Cardiac fibroblast (primary cell): ENCODE measurements at regions not wholly inside any gene's neighbourhood (a gene's known extent, or its start where the extent isn't known, plus 50 kb on each side); places are given as distances from the start of the nearest gene placed in this dataset.

Experiments used
- DNase-seq, 2 donors: peaks; one replicate each; pipeline versions ENCODE4 v3.0.0 to v3.0.0-alpha.2; 2010; ENCODE audit warnings: low read depth in 2 of 2
- H3K4me3 ChIP-seq, 2 donors: replicated peaks in 1 of 2; 1 replicate in 1 of 2; 2 replicates in 1 of 2; pipeline ENCODE4 v1.5.1; 2011; ENCODE audit warnings: low read depth in 2 of 2, low read length in 2 of 2, mild to moderate bottlenecking in 2 of 2, moderate library complexity in 1 of 2
- TF ChIP-seq, protein P1 (sequence below): IDR thresholded peaks from one replicate; pipeline ENCODE4 v1.5.1; 2011; ENCODE audit warnings: low read depth, mild to moderate bottlenecking, low read length, inconsistent platforms

DNA sequence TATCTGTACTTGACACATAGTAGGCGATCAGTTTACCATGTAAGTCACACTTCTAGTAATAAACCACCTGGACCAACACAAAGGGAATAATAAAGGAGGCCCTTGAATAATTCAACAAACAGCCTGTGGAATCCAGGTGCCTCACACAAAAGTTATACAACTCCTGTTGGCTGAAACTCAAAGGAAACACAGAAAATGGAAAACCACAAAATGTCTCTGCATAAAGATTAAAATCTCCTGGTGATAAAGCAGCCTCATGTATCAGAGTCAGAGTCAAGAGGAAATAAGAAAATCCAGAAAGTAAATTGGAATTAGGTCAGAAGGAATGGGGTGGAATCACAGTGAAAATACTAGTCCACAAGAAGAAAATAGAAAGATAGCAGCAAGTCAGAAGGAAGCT is 592.5 kb downstream of the NPHP4 start:
- TF ChIP-seq, protein P1, sequence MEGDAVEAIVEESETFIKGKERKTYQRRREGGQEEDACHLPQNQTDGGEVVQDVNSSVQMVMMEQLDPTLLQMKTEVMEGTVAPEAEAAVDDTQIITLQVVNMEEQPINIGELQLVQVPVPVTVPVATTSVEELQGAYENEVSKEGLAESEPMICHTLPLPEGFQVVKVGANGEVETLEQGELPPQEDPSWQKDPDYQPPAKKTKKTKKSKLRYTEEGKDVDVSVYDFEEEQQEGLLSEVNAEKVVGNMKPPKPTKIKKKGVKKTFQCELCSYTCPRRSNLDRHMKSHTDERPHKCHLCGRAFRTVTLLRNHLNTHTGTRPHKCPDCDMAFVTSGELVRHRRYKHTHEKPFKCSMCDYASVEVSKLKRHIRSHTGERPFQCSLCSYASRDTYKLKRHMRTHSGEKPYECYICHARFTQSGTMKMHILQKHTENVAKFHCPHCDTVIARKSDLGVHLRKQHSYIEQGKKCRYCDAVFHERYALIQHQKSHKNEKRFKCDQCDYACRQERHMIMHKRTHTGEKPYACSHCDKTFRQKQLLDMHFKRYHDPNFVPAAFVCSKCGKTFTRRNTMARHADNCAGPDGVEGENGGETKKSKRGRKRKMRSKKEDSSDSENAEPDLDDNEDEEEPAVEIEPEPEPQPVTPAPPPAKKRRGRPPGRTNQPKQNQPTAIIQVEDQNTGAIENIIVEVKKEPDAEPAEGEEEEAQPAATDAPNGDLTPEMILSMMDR: no peak
- no peak for DNase-seq
- no peak overlapping the region for H3K4me3 ChIP-seq

DNA sequence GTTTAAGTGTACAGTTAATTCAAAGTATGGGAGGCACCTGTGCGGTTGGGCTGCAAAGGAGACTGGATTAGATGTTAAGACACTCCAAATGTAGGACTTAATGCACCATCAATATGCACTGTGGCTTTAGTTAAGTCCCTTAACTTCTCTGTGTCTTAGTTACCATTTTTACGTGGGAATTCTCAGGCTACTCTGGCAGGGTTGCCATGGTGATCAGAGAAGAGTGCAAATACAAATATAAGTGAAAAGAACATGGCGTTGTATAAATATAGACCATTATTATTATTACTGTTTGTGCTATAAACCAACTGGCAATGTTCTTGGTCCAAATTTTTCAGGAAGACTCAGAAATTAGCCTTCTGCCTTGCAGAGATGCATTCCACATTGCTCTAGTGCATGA is 595.6 kb downstream of the NPHP4 start:
- no peak overlapping the region for H3K4me3 ChIP-seq
- TF ChIP-seq, protein P1: no peak
- no peak for DNase-seq

DNA sequence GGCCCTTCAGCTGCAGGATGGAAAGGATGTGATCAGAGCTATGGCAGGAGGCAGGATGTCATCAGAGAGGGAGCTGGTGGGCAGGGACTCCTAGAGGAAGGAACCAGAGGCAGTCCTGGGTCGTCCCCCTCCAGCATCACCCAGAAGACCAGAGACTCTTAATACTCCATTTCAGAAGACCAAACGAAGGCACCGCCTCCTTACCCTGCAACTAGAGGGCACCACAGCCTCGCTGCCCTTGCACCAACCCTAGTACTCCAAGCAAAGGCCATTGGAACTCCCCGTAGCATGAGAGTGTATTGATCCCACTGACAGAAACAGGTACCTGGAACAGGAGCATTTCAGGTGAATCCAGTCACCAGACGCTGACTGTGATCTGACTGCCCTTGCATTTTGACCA is 598.1 kb downstream of the NPHP4 start:
- no peak for DNase-seq
- TF ChIP-seq, protein P1: no peak
- H3K4me3 ChIP-seq: no peak overlapping the region

DNA sequence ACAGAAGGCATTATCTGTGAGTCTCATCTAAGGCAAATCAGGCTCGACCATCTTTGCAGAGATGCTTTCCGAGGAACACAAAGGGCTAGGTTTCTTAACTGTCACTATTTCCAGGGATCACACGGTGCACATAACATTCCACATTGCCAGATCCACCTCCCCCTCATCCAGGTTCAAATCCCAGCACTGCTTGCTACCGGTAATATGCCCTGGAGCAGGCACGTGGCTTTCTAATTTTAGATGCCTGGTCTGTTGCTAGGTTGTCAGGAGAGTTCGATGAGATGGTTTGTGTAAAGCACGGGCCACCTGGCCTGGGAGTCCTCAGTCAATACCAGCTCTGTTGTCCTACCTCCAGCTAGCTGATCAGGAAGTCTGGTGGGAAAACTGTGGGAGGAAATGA is 598.6 kb downstream of the NPHP4 start:
- no peak overlapping the region for H3K4me3 ChIP-seq
- TF ChIP-seq, protein P1: no peak
- no peak for DNase-seq

DNA sequence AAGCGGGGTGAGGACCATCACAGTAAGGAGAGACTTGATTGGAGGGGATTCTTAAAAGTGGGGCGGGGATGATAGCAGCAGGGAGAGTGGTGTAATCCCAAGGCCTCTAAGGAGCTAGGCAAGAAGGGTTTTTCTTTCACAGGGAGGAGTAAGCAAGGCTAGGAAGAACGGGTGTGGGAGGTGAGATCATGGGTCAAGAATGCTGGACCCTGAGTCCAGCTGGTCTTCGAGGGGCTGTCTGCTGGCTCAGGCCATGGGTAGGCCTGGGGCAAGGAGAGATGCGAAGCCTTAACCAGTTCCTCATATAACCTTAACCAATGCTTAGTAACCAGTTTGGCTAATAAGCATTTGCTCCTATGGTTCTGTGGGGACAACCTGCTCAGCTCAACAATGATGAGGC is 599.1 kb downstream of the NPHP4 start:
- DNase-seq: no peak
- TF ChIP-seq, protein P1: no peak
- H3K4me3 ChIP-seq: no peak overlapping the region

DNA sequence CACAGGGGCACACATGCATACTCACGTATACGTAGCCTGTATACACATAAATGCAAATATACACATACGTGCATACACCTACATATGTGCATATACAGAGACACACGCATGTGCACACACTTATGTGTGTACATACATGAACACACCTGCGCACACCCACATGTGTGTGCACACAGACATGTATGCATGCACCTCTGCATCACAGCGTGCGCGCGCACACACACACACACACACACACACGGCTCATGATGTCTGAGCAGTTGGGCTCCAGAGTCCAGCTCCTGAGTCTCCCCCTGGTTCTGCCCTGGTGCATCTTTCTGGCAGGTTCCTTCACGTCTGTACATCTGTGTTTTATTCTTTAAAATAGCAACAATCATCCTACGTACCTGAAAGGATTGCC is 600.5 kb downstream of the NPHP4 start:
- TF ChIP-seq, protein P1: no peak
- no peak for DNase-seq
- no peak overlapping the region for H3K4me3 ChIP-seq

DNA sequence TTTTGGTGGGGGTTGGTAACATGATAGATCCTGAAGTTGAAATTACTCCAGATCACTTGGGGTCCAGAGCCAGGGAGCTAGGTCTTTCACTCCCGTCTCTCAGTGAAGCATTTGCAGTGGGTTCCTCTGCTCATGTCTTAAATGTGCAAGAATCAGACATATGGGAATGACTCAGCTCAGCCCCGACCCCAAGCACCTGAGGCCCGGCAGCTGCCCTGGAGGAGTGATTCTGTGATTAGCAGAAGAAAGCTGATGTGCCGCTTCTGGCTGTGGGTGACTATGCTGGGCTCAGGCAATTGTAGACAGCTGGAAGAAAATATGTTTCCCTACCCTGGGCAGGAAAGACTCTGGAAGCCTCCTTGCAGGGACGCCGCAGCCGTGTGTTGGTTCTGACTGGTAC is 601.7 kb downstream of the NPHP4 start:
- no peak for DNase-seq
- TF ChIP-seq, protein P1: no peak
- H3K4me3 ChIP-seq: no peak overlapping the region
